ENCODE measurements at regions not wholly inside any gene's neighbourhood (a gene's known extent, or its start where the extent isn't known, plus 50 kb on each side); places are given as distances from the start of the nearest gene placed in this dataset.

GRCh38 chr18:64402636-64403035 lies 253.7 kb upstream of the LINC00305 start:
- no peak for TF ChIP-seq CTCF (IDR thresholded peaks at IDR 0.05)
- no peak for TF ChIP-seq POLR2A (IDR thresholded peaks at IDR 0.05)

Data from adrenal gland (tissue), 5 donors.